Hepatocyte (in vitro differentiated cells): ENCODE measurements at regions not wholly inside any gene's neighbourhood (a gene's known extent, or its start where the extent isn't known, plus 50 kb on each side); places are given as distances from the start of the nearest gene placed in this dataset.

ENCODE experiments used
- DNase-seq: peaks from one replicate; pipeline ENCODE4 v3.0.0-alpha.2; 2016; ENCODE audit warnings: low spot score
- H2AFZ ChIP-seq: fragments of 200-600 bp; sonication (generic); 2 replicates; pipeline ENCODE4 v1.6.0; 2016; ENCODE audit warnings: antibody characterized with exemption, mild to moderate bottlenecking
- H3K27ac ChIP-seq: fragments of 200-600 bp; sonication (generic); 2 replicates; pipeline ENCODE4 v1.5.1; 2016; ENCODE audit warnings: mild to moderate bottlenecking
- H3K27me3 ChIP-seq: fragments of 200-600 bp; sonication (generic); 2 replicates; pipeline ENCODE4 v1.6.1; 2016
- H3K36me3 ChIP-seq: fragments of 200-600 bp; sonication (generic); replicated peaks from 2 replicates; pipeline ENCODE4 v1.5.1; 2016; ENCODE audit warnings: low read depth; ENCODE audit not compliant: insufficient read depth
- H3K4me1 ChIP-seq: fragments of 200-600 bp; sonication (generic); 2 replicates; pipeline ENCODE4 v1.5.1; 2016; ENCODE audit warnings: mild to moderate bottlenecking, moderate library complexity; ENCODE audit not compliant: insufficient read depth
- H3K4me2 ChIP-seq: fragments of 200-600 bp; sonication (generic); 2 replicates; pipeline ENCODE4 v1.6.0; 2016
- H3K4me3 ChIP-seq: fragments of 200-600 bp; sonication (generic); 2 replicates; pipeline ENCODE4 v1.5.1; 2016; ENCODE audit warnings: mild to moderate bottlenecking
- H3K79me2 ChIP-seq: fragments of 200-600 bp; sonication (generic); 2 replicates; pipeline ENCODE4 v1.6.0; 2017; ENCODE audit warnings: mild to moderate bottlenecking
- H3K9me2 ChIP-seq: fragments of 200-600 bp; sonication (generic); replicated peaks from 2 replicates; pipeline ENCODE4 v1.6.0; 2017; ENCODE audit warnings: mild to moderate bottlenecking; ENCODE audit not compliant: insufficient read depth
- H3K9me3 ChIP-seq: fragments of 200-600 bp; sonication (generic); 2 replicates; pipeline ENCODE4 v1.5.1; 2016; ENCODE audit warnings: low read depth, mild to moderate bottlenecking
- H4K20me1 ChIP-seq: fragments of 200-600 bp; sonication (generic); 2 replicates; pipeline ENCODE4 v1.6.0; 2016; ENCODE audit warnings: mild to moderate bottlenecking; ENCODE audit not compliant: insufficient read depth, poor library complexity, severe bottlenecking
- EZH2 ChIP-seq: fragments of 200-600 bp; sonication (generic); IDR thresholded peaks from 2 replicates; pipeline ENCODE4 v1.6.1; 2016; ENCODE audit warnings: antibody characterized with exemption, mild to moderate bottlenecking, borderline replicate concordance
- EZH2phosphoT487 ChIP-seq: fragments of 200-600 bp; sonication (generic); IDR thresholded peaks from one replicate; pipeline ENCODE4 v1.6.1; 2018; ENCODE audit warnings: antibody characterized with exemption, mild to moderate bottlenecking, low read depth, moderate library complexity; ENCODE audit not compliant: unreplicated experiment, severe bottlenecking
- WGBS: methylation state at CpG from one replicate; pipeline ENCODE4 v1.1.6; 2016; ENCODE audit warnings: low lambda C conversion rate; ENCODE audit errors: missing lambda C conversion rate; 5-methylcytosine and 5-hydroxymethylcytosine counted together
- TF ChIP-seq, protein P1 (sequence below): fragments of 200-600 bp; sonication (generic); IDR thresholded peaks from 2 replicates; pipeline ENCODE4 v1.5.1; 2016; ENCODE audit warnings: antibody characterized with exemption, mild to moderate bottlenecking; ENCODE audit not compliant: poor library complexity

GRCh38 chr5:29902859-29903258 is 1290.6 kb upstream of the CDH6 start:
- no peak overlapping the region for H3K27ac ChIP-seq
- no peak overlapping the region for H3K4me2 ChIP-seq
- H3K36me3 ChIP-seq: no peaks in the 10 kb centered on the region
- H3K79me2 ChIP-seq: no peaks in the 10 kb centered on the region
- 89% methylated on average over 2 of the region's 2 CpGs for WGBS
- no peaks in the 10 kb centered on the region for H3K9me3 ChIP-seq
- TF ChIP-seq EZH2phosphoT487: no peak
- TF ChIP-seq, protein P1, sequence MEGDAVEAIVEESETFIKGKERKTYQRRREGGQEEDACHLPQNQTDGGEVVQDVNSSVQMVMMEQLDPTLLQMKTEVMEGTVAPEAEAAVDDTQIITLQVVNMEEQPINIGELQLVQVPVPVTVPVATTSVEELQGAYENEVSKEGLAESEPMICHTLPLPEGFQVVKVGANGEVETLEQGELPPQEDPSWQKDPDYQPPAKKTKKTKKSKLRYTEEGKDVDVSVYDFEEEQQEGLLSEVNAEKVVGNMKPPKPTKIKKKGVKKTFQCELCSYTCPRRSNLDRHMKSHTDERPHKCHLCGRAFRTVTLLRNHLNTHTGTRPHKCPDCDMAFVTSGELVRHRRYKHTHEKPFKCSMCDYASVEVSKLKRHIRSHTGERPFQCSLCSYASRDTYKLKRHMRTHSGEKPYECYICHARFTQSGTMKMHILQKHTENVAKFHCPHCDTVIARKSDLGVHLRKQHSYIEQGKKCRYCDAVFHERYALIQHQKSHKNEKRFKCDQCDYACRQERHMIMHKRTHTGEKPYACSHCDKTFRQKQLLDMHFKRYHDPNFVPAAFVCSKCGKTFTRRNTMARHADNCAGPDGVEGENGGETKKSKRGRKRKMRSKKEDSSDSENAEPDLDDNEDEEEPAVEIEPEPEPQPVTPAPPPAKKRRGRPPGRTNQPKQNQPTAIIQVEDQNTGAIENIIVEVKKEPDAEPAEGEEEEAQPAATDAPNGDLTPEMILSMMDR: no peak
- TF ChIP-seq EZH2: no peak
- H4K20me1 ChIP-seq: no peaks in the 10 kb centered on the region
- H3K9me2 ChIP-seq: no peaks in the 10 kb centered on the region
- H3K4me1 ChIP-seq: no peaks in the 10 kb centered on the region
- H2AFZ ChIP-seq: no peak overlapping the region
- H3K4me3 ChIP-seq: no peak overlapping the region
- no peak for DNase-seq
- H3K27me3 ChIP-seq: no peaks in the 10 kb centered on the region

GRCh38 chr5:29899583-29899982 is 1293.9 kb upstream of the CDH6 start:
- TF ChIP-seq EZH2phosphoT487 (no peak), EZH2 (no peak)
- TF ChIP-seq, protein P1: no peak
- Histone ChIP-seq H3K79me2 (no peaks in the 10 kb centered on the region), H3K27ac (no peak overlapping the region), H2AFZ (no peak overlapping the region), H3K4me3 (no peak overlapping the region), H3K4me1 (no peaks in the 10 kb centered on the region), H3K4me2 (no peak overlapping the region), H3K9me3 (no peaks in the 10 kb centered on the region), H4K20me1 (no peaks in the 10 kb centered on the region), H3K9me2 (no peaks in the 10 kb centered on the region), H3K27me3 (no peaks in the 10 kb centered on the region), H3K36me3 (no peaks in the 10 kb centered on the region)
- 60% methylated on average over 2 of the region's 2 CpGs for WGBS
- DNase-seq: peak; percentile 73

DNA sequence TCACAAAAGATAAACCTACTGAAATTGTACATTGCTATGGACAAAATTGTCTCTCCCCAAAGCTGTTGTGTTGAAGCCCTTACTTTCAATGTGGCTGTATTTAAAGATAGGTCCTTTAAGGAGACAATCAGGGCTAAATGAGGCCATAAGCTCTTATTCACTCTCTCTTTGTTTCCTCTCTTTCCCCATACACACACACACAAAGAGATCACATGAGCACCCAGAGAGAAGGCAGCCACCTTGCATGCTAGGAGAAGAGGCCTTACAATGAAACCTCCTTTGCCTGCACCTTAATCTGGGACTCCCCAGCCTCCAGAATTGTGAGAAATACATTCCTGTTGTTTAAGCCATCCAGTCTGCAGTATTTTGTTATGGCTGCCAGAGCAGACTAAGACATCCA is 1295.6 kb upstream of the CDH6 start:
- Histone ChIP-seq H3K4me3 (no peak overlapping the region), H3K36me3 (no peaks in the 10 kb centered on the region), H2AFZ (no peak overlapping the region), H3K4me2 (no peak overlapping the region), H3K4me1 (no peaks in the 10 kb centered on the region), H3K27ac (no peak overlapping the region), H3K9me2 (no peaks in the 10 kb centered on the region), H3K9me3 (no peaks in the 10 kb centered on the region), H4K20me1 (no peaks in the 10 kb centered on the region), H3K27me3 (no peaks in the 10 kb centered on the region), H3K79me2 (no peaks in the 10 kb centered on the region)
- no peak for DNase-seq
- TF ChIP-seq EZH2: no peak
- no peak for TF ChIP-seq EZH2phosphoT487
- TF ChIP-seq, protein P1: no peak

GRCh38 chr5:29896646-29897045 is 1296.8 kb upstream of the CDH6 start:
- H3K27me3 ChIP-seq: no peaks in the 10 kb centered on the region
- no peaks in the 10 kb centered on the region for H3K36me3 ChIP-seq
- H2AFZ ChIP-seq: no peak overlapping the region
- no peaks in the 10 kb centered on the region for H4K20me1 ChIP-seq
- TF ChIP-seq EZH2: no peak
- TF ChIP-seq, protein P1: no peak
- TF ChIP-seq EZH2phosphoT487: no peak
- no peak overlapping the region for H3K4me2 ChIP-seq
- no peak overlapping the region for H3K27ac ChIP-seq
- H3K4me1 ChIP-seq: no peaks in the 10 kb centered on the region
- H3K9me2 ChIP-seq: no peaks in the 10 kb centered on the region
- H3K9me3 ChIP-seq: no peaks in the 10 kb centered on the region
- H3K4me3 ChIP-seq: no peak overlapping the region
- no peaks in the 10 kb centered on the region for H3K79me2 ChIP-seq
- no peak for DNase-seq
- 87% methylated on average over 1 of the region's 1 CpG for WGBS
